Spleen (tissue), 11 donors: ENCODE measurements at regions not wholly inside any gene's neighbourhood (a gene's known extent, or its start where the extent isn't known, plus 50 kb on each side); places are given as distances from the start of the nearest gene placed in this dataset.

Experiments
- DNase-seq: peaks from one replicate; pipeline ENCODE4 v3.0.0-alpha.2; 2020
- H3K27ac ChIP-seq, 8 donors: fragments of 200-600 bp; sonication (generic) in 7 of 8; 1 replicate in 4 of 8; 2 replicates in 4 of 8; pipeline versions ENCODE4 v1.5.0 to v1.8.0; 2016 to 2021; ENCODE audit warnings: inconsistent platforms in 4 of 8, mild to moderate bottlenecking in 4 of 8, moderate library complexity in 1 of 8
- H3K27me3 ChIP-seq, 7 donors: fragments of 200-600 bp; sonication (generic) in 6 of 7; replicated peaks in 1 of 7; 1 replicate in 4 of 7; 2 replicates in 3 of 7; pipeline versions ENCODE4 v1.5.0 to v1.8.0; 2016 to 2021; ENCODE audit warnings: inconsistent platforms in 3 of 7, mild to moderate bottlenecking in 1 of 7
- H3K36me3 ChIP-seq, 6 donors: fragments of 200-600 bp; sonication (generic) in 5 of 6; 1 replicate in 4 of 6; 2 replicates in 2 of 6; pipeline versions ENCODE4 v1.5.0 to v1.8.0; 2016 to 2021; ENCODE audit warnings: inconsistent platforms in 2 of 6
- H3K4me1 ChIP-seq, 6 donors: fragments of 200-600 bp; sonication (generic) in 5 of 6; 1 replicate in 3 of 6; 2 replicates in 3 of 6; pipeline versions ENCODE4 v1.5.0 to v1.8.0; 2016 to 2021; ENCODE audit warnings: inconsistent platforms in 3 of 6
- H3K4me3 ChIP-seq, 8 donors: fragments of 200-600 bp; sonication (generic) in 7 of 8; 1 replicate in 4 of 8; 2 replicates in 4 of 8; pipeline versions ENCODE4 v1.5.0 to v1.8.0; 2016 to 2021; ENCODE audit warnings: inconsistent platforms in 4 of 8, mild to moderate bottlenecking in 4 of 8, moderate library complexity in 2 of 8
- H3K9me3 ChIP-seq, 8 donors: fragments of 200-600 bp; sonication (generic) in 7 of 8; 1 replicate in 4 of 8; 2 replicates in 4 of 8; pipeline versions ENCODE4 v1.5.0 to v1.8.0; 2016 to 2021; ENCODE audit warnings: inconsistent platforms in 4 of 8
- POLR2A ChIP-seq, 3 donors: fragments of 450-650 bp; IDR thresholded peaks; one replicate each; pipeline ENCODE4 v1.5.1; 2017; ENCODE audit warnings: antibody characterized with exemption in 3 of 3, mild to moderate bottlenecking in 1 of 3
- POLR2AphosphoS5 ChIP-seq, 3 donors: sonication (generic); formaldehyde crosslinking; IDR thresholded peaks; one replicate each; pipeline ENCODE4 v1.5.1; 2017; ENCODE audit warnings: antibody characterized with exemption in 3 of 3
- WGBS, 5 donors: extraction: QIAGEN DNeasy Blood & Tissue Kit in 3 of 5; methylation state at CpG; one replicate each; pipeline versions ENCODE4 v1.1.5 to v1.1.7; 2013 to 2018; 5-methylcytosine and 5-hydroxymethylcytosine counted together
- intact Hi-C: fragments of 100-400 bp; cut with DNase I; formaldehyde crosslinking; loops from one replicate; pipeline ENCODE4 v1.15.0; 2023; ENCODE audit warnings: low total_unique reads
- TF ChIP-seq, protein P1 (sequence below), 11 experiments: fragments of 200-600 bp in 7 of 11; fragments of 450-650 bp in 4 of 11; sonication (generic) in 4 of 11; IDR thresholded peaks in 8 of 11; conservative IDR thresholded peaks in 3 of 11; 1 replicate in 7 of 11; 2 replicates in 4 of 11; pipeline versions ENCODE4 v1.4.0 to v1.8.0; 2016 to 2021; ENCODE audit warnings: antibody characterized with exemption in 11 of 11, inconsistent platforms in 4 of 11, mild to moderate bottlenecking in 1 of 11
- donor health status: healthy with polysubstance abuse.
- donor health status: DM: no; HTN: no; CAD: no; lungs with moderate emphysema.
- donor health status: DM: no; HTN: no; CAD: no.
- donor health status: Bipolar disorder and iron deficiency.
- donor health status: healthy.
- donor health status: DM: no; HTN: no; CAD: no.
- donor health status: DM: yes; HTN: yes; CAD: no.

DNA sequence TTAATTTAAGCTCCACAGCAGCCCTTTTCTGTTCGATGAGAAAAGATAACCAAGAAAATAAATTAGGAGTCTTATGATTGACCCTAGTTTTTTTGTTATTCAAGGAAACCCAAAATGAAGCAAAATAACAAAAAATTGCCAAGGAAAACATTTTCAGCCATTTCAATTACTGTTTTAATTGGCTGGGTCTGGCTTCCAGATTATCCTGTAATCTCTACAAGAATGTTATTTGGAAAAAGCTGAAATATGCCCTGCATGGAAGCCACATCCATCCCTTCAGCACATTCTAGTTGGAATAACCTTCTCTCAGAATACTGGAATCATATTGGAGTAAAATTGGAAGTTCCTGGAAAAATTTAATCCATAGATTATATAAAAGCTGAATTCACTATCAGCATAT lies 191.1 kb upstream of the CCN2 start:
- no peak for DNase-seq
- WGBS, 5 donors, result 78 to 93% (median 82%) methylated on average over 1 of the region's 1 CpG
- intact Hi-C loops, result no loop called here
- no peaks in the 10 kb centered on the region for H3K4me1 ChIP-seq
- no peaks in the 10 kb centered on the region for H3K27me3 ChIP-seq
- no peak overlapping the region for H3K27ac ChIP-seq
- H3K4me3 ChIP-seq, result no peak overlapping the region
- no peaks in the 10 kb centered on the region for H3K36me3 ChIP-seq
- TF ChIP-seq POLR2A (IDR thresholded peaks at IDR 0.05) (no peak), POLR2AphosphoS5 (IDR thresholded peaks at IDR 0.05) (no peak)
- TF ChIP-seq, protein P1, sequence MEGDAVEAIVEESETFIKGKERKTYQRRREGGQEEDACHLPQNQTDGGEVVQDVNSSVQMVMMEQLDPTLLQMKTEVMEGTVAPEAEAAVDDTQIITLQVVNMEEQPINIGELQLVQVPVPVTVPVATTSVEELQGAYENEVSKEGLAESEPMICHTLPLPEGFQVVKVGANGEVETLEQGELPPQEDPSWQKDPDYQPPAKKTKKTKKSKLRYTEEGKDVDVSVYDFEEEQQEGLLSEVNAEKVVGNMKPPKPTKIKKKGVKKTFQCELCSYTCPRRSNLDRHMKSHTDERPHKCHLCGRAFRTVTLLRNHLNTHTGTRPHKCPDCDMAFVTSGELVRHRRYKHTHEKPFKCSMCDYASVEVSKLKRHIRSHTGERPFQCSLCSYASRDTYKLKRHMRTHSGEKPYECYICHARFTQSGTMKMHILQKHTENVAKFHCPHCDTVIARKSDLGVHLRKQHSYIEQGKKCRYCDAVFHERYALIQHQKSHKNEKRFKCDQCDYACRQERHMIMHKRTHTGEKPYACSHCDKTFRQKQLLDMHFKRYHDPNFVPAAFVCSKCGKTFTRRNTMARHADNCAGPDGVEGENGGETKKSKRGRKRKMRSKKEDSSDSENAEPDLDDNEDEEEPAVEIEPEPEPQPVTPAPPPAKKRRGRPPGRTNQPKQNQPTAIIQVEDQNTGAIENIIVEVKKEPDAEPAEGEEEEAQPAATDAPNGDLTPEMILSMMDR (IDR thresholded peaks at IDR 0.05 in 8 of 11, conservative IDR thresholded peaks at IDR 0.05 in 3 of 11), result no peak
- H3K9me3 ChIP-seq, result no peaks in the 10 kb centered on the region

DNA sequence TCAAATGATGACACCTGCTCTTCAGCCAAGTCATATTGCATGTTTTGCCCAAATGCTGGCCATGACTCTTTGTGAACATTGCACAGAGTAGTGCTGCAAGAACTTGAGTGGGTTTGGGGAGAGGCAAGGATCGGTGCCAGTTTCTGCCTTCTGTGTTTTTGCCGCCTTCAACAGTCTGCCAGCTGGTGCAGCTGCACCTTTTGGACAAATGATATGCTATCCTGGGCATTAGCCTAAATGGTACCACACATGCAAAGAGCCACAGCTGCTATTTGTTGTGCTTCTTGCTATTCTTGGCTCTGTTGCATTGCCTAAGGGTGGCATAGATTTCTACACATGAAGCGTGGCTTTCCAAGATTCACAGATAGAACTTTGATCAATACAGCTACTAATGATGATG lies 189.0 kb upstream of the CCN2 start:
- Histone ChIP-seq H3K36me3 (no peaks in the 10 kb centered on the region), H3K9me3 (no peaks in the 10 kb centered on the region), H3K4me1 (peaks cover 0 to 5% (median 0%) of the 10 kb centered on the region in 6 donors), H3K27ac (no peak overlapping the region), H3K4me3 (no peak overlapping the region), H3K27me3 (no peaks in the 10 kb centered on the region)
- no peak for DNase-seq
- intact Hi-C loops, result no loop called here
- no peak for TF ChIP-seq POLR2A (IDR thresholded peaks at IDR 0.05)
- TF ChIP-seq, protein P1 (IDR thresholded peaks at IDR 0.05 in 8 of 11, conservative IDR thresholded peaks at IDR 0.05 in 3 of 11), result no peak
- TF ChIP-seq POLR2AphosphoS5 (IDR thresholded peaks at IDR 0.05), result no peak
- WGBS, 5 donors, result 70 to 85% (median 79%) methylated on average over 3 of the region's 3 CpGs

DNA sequence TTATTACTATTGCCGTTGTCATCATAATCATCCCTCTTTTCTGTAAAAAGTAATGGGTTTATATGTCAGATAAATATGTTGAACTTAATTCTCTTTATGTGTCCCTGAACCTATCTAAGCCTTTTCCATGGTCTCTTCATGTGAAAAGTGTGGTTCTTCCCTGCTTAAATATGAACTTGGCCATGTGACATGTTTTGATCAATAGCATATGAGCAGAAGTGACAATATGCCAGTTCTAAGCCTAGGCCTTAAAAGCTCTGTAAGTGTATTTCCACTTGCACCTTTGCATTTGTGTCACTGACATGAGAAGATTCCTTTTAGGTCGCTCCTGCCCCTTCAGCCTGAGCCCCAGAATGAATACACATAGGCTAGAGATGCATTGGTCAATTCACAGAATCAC lies 188.4 kb upstream of the CCN2 start:
- TF ChIP-seq, protein P1 (IDR thresholded peaks at IDR 0.05 in 8 of 11, conservative IDR thresholded peaks at IDR 0.05 in 3 of 11), result no peak
- no peak for TF ChIP-seq POLR2AphosphoS5 (IDR thresholded peaks at IDR 0.05)
- no peak for TF ChIP-seq POLR2A (IDR thresholded peaks at IDR 0.05)
- intact Hi-C loops, result no loop called here
- DNase-seq, result no peak
- Histone ChIP-seq H3K4me3 (no peak overlapping the region), H3K36me3 (no peaks in the 10 kb centered on the region), H3K4me1 (peaks cover 0 to 6% (median 0%) of the 10 kb centered on the region in 6 donors), H3K27me3 (no peaks in the 10 kb centered on the region), H3K9me3 (no peaks in the 10 kb centered on the region), H3K27ac (no peak overlapping the region)
- 81 to 93% (median 91%) methylated on average over 2 of the region's 2 CpGs for WGBS, 5 donors

DNA sequence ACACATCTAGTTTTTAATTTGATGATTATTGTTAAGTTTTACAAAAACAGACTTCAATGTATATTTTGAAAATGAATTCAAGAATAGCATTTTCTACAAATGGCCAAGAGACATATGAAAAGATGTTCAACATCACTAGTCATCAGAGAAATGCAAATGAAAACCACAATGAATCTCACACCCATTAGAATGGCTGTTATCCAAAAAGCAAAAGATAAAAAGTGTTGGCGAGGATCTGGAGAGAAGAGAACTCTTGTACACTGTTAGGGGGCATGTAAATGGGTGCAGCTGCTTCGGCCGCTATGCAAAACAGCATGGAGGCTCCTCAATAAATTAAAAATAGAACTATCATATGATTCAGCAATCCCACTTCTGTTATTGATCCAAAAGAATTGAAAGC lies 185.8 kb upstream of the CCN2 start:
- WGBS, 5 donors, result 54 to 81% (median 63%) methylated on average over 3 of the region's 3 CpGs
- intact Hi-C loops, result no loop called here
- H3K27me3 ChIP-seq, result no peaks in the 10 kb centered on the region
- H3K9me3 ChIP-seq, result no peaks in the 10 kb centered on the region
- DNase-seq, result no peak
- TF ChIP-seq, protein P1 (IDR thresholded peaks at IDR 0.05 in 8 of 11, conservative IDR thresholded peaks at IDR 0.05 in 3 of 11), result no peak
- TF ChIP-seq POLR2AphosphoS5 (IDR thresholded peaks at IDR 0.05), result no peak
- TF ChIP-seq POLR2A (IDR thresholded peaks at IDR 0.05), result no peak
- no peak overlapping the region for H3K4me3 ChIP-seq
- H3K27ac ChIP-seq, result peak overlapping the region in 1 of 8 donors; percentile 1
- H3K36me3 ChIP-seq, result no peaks in the 10 kb centered on the region
- H3K4me1 ChIP-seq, result peaks cover 0 to 32% (median 18%) of the 10 kb centered on the region in 6 donors
